Liver (tissue), 8 donors: ENCODE measurements at regions not wholly inside any gene's neighbourhood (a gene's known extent, or its start where the extent isn't known, plus 50 kb on each side); places are given as distances from the start of the nearest gene placed in this dataset.

Experiments
- DNase-seq: peaks from one replicate; pipeline ENCODE4 v3.0.0-alpha.2; 2017; ENCODE audit warnings: low spot score
- H3K27ac ChIP-seq, 2 donors: one replicate each; pipeline ENCODE4 v1.7.0; 2013; ENCODE audit warnings: inconsistent platforms in 2 of 2, low read length in 2 of 2, control low read depth in 1 of 2, low read depth in 1 of 2, mild to moderate bottlenecking in 1 of 2
- H3K27me3 ChIP-seq, 4 donors: one replicate each; pipeline versions ENCODE4 v1.6.1 to v1.7.0; 2013; ENCODE audit warnings: low read length in 3 of 4, inconsistent platforms in 1 of 4, mild to moderate bottlenecking in 1 of 4, moderate library complexity in 1 of 4; ENCODE audit not compliant: control insufficient read depth in 4 of 4, insufficient read depth in 4 of 4
- H3K36me3 ChIP-seq, 4 donors: one replicate each; pipeline versions ENCODE4 v1.6.1 to v1.7.0; 2013; ENCODE audit warnings: low read length in 3 of 4, mild to moderate bottlenecking in 3 of 4, low read depth in 1 of 4, moderate library complexity in 1 of 4; ENCODE audit not compliant: control insufficient read depth in 4 of 4, insufficient read depth in 3 of 4
- H3K4me1 ChIP-seq, 4 donors: one replicate each; pipeline versions ENCODE4 v1.6.1 to v1.7.0; 2013; ENCODE audit warnings: low read length in 3 of 4, mild to moderate bottlenecking in 3 of 4, moderate library complexity in 1 of 4; ENCODE audit not compliant: control insufficient read depth in 4 of 4, insufficient read depth in 4 of 4
- H3K4me3 ChIP-seq, 3 donors: one replicate each; pipeline versions ENCODE4 v1.6.1 to v1.7.0; 2013; ENCODE audit warnings: low read length in 3 of 3, control low read depth in 1 of 3, low read depth in 1 of 3, mild to moderate bottlenecking in 1 of 3
- H3K9ac ChIP-seq, 2 donors: one replicate each; pipeline ENCODE4 v1.7.0; 2013; ENCODE audit warnings: low read length in 2 of 2, mild to moderate bottlenecking in 2 of 2, moderate library complexity in 2 of 2, control low read depth in 1 of 2, low read depth in 1 of 2
- H3K9me3 ChIP-seq, 4 donors: one replicate each; pipeline versions ENCODE4 v1.6.1 to v1.7.0; 2013; ENCODE audit warnings: low read length in 3 of 4; ENCODE audit not compliant: control insufficient read depth in 4 of 4
- EGR1 ChIP-seq, 2 donors: IDR thresholded peaks; 2 replicates each; pipeline ENCODE4 v1.6.1; 2016 to 2018; ENCODE audit warnings: antibody characterized with exemption in 2 of 2, low read depth in 2 of 2
- FOXA1 ChIP-seq: IDR thresholded peaks from 2 replicates; pipeline ENCODE4 v1.6.1; 2016; ENCODE audit warnings: antibody characterized with exemption
- FOXA2 ChIP-seq: IDR thresholded peaks from 2 replicates; pipeline ENCODE4 v1.6.1; 2016; ENCODE audit warnings: antibody characterized with exemption
- HNF4A ChIP-seq, 2 donors: conservative IDR thresholded peaks; 2 replicates each; pipeline ENCODE4 v1.6.1; 2016; ENCODE audit warnings: antibody characterized with exemption in 2 of 2, mild to moderate bottlenecking in 2 of 2
- HNF4G ChIP-seq: IDR thresholded peaks from 2 replicates; pipeline ENCODE4 v1.6.1; 2016; ENCODE audit warnings: antibody characterized with exemption
- JUND ChIP-seq, 2 donors: IDR thresholded peaks; 2 replicates each; pipeline ENCODE4 v1.6.1; 2016; ENCODE audit warnings: antibody characterized with exemption in 2 of 2
- NR2F2 ChIP-seq: IDR thresholded peaks from 2 replicates; pipeline ENCODE4 v1.6.1; 2016; ENCODE audit warnings: antibody characterized with exemption
- RAD21 ChIP-seq, 2 donors: IDR thresholded peaks; 2 replicates each; pipeline ENCODE4 v1.6.1; 2016; ENCODE audit warnings: antibody characterized with exemption in 2 of 2, mild to moderate bottlenecking in 2 of 2
- SP1 ChIP-seq: IDR thresholded peaks from 2 replicates; pipeline ENCODE4 v1.6.1; 2018; ENCODE audit warnings: antibody characterized with exemption, mild to moderate bottlenecking
- TAF1 ChIP-seq: conservative IDR thresholded peaks from 2 replicates; pipeline ENCODE4 v1.6.1; 2016; ENCODE audit warnings: antibody characterized with exemption, mild to moderate bottlenecking
- YY1 ChIP-seq: IDR thresholded peaks from 2 replicates; pipeline ENCODE4 v1.6.1; 2016; ENCODE audit warnings: antibody characterized with exemption, mild to moderate bottlenecking
- WGBS: extraction: QIAGEN DNeasy Blood & Tissue Kit; methylation state at CpG from one replicate; pipeline ENCODE4 v1.1.7; 2013; 5-methylcytosine and 5-hydroxymethylcytosine counted together
- TF ChIP-seq, protein P1 (sequence below): IDR thresholded peaks from 2 replicates; pipeline ENCODE4 v1.6.1; 2016; ENCODE audit warnings: antibody characterized with exemption, mild to moderate bottlenecking
- TF ChIP-seq, protein P2 (sequence below): IDR thresholded peaks from 2 replicates; pipeline ENCODE4 v1.6.1; 2016; ENCODE audit warnings: antibody characterized with exemption
- TF ChIP-seq, protein P3 (sequence below): fragments of 150-350 bp; IDR thresholded peaks from 2 replicates; pipeline ENCODE4 v1.5.1; 2017; ENCODE audit warnings: improper control_type of control experiment, low read depth, low read length; ENCODE audit not compliant: missing input control
- TF ChIP-seq, protein P4 (sequence below): IDR thresholded peaks from 2 replicates; pipeline ENCODE4 v1.6.1; 2016; ENCODE audit warnings: antibody characterized with exemption
- donor health status: healthy.
- donor health status: healthy.
- donor health status: healthy.
- donor health status: healthy.
- donor health status: healthy.

DNA sequence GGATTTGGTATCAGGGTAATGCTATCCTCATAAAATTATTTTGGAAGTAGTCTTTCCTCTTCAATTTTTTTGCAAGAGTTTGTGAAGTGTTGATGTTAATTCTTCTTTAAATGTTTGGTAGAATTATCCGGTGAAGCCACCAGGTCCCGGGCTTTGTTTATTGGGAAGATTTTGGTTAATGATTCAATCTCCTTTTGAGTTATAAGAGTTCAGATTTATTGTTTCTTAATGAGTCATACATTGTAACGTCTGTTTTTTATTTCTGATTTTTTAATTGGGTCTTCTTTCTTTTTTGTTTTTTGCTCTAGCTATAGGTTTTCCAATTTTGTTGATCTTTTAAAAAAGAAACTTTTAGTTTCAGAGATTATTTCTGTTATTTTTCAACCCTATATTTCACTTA lies 412.3 kb downstream of the PDGFC start:
- DNase-seq = no peak
- H3K27me3 ChIP-seq = peaks cover 0 to 3% (median 0%) of the 10 kb centered on the region in 4 donors
- WGBS = 73% methylated on average over 3 of the region's 3 CpGs
- no peak overlapping the region for H3K4me3 ChIP-seq
- no peaks in the 10 kb centered on the region for H3K9me3 ChIP-seq
- H3K27ac ChIP-seq = no peak overlapping the region
- no peaks in the 10 kb centered on the region for H3K36me3 ChIP-seq
- no peak for TF ChIP-seq RAD21 (IDR thresholded peaks at IDR 0.05)
- TF ChIP-seq, protein P1, sequence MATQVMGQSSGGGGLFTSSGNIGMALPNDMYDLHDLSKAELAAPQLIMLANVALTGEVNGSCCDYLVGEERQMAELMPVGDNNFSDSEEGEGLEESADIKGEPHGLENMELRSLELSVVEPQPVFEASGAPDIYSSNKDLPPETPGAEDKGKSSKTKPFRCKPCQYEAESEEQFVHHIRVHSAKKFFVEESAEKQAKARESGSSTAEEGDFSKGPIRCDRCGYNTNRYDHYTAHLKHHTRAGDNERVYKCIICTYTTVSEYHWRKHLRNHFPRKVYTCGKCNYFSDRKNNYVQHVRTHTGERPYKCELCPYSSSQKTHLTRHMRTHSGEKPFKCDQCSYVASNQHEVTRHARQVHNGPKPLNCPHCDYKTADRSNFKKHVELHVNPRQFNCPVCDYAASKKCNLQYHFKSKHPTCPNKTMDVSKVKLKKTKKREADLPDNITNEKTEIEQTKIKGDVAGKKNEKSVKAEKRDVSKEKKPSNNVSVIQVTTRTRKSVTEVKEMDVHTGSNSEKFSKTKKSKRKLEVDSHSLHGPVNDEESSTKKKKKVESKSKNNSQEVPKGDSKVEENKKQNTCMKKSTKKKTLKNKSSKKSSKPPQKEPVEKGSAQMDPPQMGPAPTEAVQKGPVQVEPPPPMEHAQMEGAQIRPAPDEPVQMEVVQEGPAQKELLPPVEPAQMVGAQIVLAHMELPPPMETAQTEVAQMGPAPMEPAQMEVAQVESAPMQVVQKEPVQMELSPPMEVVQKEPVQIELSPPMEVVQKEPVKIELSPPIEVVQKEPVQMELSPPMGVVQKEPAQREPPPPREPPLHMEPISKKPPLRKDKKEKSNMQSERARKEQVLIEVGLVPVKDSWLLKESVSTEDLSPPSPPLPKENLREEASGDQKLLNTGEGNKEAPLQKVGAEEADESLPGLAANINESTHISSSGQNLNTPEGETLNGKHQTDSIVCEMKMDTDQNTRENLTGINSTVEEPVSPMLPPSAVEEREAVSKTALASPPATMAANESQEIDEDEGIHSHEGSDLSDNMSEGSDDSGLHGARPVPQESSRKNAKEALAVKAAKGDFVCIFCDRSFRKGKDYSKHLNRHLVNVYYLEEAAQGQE = no peak
- no peak for TF ChIP-seq FOXA2
- no peak for TF ChIP-seq HNF4G
- no peak for TF ChIP-seq TAF1
- no peak for TF ChIP-seq FOXA1
- no peak for TF ChIP-seq EGR1 (IDR thresholded peaks at IDR 0.05; ENCODE audit: low read depth in 2 of 2)
- no peak for TF ChIP-seq HNF4A (conservative IDR thresholded peaks at IDR 0.05)
- TF ChIP-seq, protein P2, sequence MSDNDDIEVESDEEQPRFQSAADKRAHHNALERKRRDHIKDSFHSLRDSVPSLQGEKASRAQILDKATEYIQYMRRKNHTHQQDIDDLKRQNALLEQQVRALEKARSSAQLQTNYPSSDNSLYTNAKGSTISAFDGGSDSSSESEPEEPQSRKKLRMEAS = no peak
- no peak for TF ChIP-seq YY1
- TF ChIP-seq, protein P3, sequence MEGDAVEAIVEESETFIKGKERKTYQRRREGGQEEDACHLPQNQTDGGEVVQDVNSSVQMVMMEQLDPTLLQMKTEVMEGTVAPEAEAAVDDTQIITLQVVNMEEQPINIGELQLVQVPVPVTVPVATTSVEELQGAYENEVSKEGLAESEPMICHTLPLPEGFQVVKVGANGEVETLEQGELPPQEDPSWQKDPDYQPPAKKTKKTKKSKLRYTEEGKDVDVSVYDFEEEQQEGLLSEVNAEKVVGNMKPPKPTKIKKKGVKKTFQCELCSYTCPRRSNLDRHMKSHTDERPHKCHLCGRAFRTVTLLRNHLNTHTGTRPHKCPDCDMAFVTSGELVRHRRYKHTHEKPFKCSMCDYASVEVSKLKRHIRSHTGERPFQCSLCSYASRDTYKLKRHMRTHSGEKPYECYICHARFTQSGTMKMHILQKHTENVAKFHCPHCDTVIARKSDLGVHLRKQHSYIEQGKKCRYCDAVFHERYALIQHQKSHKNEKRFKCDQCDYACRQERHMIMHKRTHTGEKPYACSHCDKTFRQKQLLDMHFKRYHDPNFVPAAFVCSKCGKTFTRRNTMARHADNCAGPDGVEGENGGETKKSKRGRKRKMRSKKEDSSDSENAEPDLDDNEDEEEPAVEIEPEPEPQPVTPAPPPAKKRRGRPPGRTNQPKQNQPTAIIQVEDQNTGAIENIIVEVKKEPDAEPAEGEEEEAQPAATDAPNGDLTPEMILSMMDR = no peak
- no peak for TF ChIP-seq NR2F2
- TF ChIP-seq, protein P4, sequence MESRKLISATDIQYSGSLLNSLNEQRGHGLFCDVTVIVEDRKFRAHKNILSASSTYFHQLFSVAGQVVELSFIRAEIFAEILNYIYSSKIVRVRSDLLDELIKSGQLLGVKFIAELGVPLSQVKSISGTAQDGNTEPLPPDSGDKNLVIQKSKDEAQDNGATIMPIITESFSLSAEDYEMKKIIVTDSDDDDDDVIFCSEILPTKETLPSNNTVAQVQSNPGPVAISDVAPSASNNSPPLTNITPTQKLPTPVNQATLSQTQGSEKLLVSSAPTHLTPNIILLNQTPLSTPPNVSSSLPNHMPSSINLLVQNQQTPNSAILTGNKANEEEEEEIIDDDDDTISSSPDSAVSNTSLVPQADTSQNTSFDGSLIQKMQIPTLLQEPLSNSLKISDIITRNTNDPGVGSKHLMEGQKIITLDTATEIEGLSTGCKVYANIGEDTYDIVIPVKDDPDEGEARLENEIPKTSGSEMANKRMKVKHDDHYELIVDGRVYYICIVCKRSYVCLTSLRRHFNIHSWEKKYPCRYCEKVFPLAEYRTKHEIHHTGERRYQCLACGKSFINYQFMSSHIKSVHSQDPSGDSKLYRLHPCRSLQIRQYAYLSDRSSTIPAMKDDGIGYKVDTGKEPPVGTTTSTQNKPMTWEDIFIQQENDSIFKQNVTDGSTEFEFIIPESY = no peak
- no peak for TF ChIP-seq SP1
- TF ChIP-seq JUND (IDR thresholded peaks at IDR 0.05) = no peak
- H3K4me1 ChIP-seq = no peaks in the 10 kb centered on the region
- no peak overlapping the region for H3K9ac ChIP-seq

DNA sequence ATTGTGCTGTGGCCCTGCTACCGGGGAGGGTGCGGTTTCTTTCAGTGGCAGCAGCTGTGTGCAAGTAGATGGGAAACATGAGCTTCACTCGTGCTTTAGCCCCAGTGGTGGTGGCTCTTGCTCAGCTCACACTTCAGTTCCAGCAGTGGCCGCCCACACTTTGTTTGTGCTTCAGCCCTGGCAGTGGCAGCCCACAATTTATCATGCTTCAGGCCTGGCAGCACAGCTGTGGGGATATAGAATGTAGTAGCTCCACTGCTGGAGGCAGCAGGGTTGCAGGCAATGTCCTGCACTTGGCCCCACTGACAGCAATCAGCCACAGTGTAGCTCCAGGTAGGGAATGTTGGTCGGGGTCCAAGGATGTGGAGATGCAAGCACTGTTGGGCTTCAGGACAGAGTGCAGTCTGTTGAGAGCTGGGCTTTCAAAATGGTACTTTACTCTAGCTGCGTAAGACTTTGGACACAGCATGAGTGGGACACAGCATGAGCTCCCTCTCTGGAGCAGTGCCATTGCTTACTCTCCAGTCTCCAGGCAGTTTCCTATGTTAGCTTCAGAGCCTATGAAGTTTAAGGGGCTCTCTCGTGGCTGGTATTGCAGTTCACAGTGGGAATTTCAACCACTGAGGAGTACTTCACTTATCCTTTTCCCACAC lies 413.1 kb downstream of the PDGFC start:
- Histone ChIP-seq H3K9ac (no peak overlapping the region), H3K27me3 (peaks cover 0 to 3% (median 0%) of the 10 kb centered on the region in 4 donors), H3K4me1 (no peaks in the 10 kb centered on the region), H3K36me3 (no peaks in the 10 kb centered on the region), H3K9me3 (no peaks in the 10 kb centered on the region), H3K27ac (no peak overlapping the region), H3K4me3 (no peak overlapping the region)
- WGBS = 77% methylated on average over 7 of the region's 7 CpGs
- DNase-seq = no peak
- TF ChIP-seq FOXA2 (no peak), HNF4A (conservative IDR thresholded peaks at IDR 0.05) (no peak)
